ENCODE measurements at regions not wholly inside any gene's neighbourhood (a gene's known extent, or its start where the extent isn't known, plus 50 kb on each side); places are given as distances from the start of the nearest gene placed in this dataset.

DNA sequence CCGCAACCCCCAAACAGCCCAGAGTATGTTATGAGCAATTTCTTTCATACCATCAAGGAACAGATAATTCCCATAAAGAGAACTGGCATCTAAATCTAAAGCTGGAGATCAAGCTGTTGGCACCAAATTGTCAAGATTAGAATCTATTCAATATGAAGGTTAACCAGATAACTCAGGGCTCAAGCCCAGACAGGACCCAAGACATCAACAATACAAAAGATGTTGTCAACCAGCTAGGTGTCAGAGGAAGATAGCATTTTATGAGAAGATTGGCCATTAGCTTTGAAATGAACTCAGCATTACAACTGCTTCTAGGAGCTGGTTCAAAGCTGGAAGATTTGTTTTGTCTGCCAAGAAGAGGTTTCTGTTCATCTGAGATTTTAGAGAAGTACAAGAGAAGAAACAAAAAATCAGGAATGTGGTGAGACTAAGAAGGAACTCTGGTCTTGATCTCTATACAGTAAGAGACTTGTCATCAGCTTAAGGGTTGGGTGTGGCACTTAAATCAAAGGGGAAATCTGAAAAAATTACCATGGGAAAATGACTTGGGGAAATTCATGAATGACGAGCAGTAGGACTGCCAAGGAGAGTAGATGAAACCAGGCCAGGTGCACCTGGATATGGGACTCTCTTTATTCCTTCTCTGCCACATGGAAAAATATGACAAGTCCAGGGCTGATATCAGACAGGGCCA is 64.2 kb upstream of the COX10 start:
- no peaks in the 10 kb centered on the region for H3F3A ChIP-seq (ENCODE audit: insufficient read depth, low read length, poor library complexity, severe bottlenecking)
- no peaks in the 10 kb centered on the region for H3K36me3 ChIP-seq (ENCODE audit: insufficient read depth, low read length)
- H3K9me2 ChIP-seq (ENCODE audit: insufficient read depth, low read length) = no peaks in the 10 kb centered on the region
- H3K27me3 ChIP-seq (ENCODE audit: insufficient read depth, low read depth, low read length) = no peaks in the 10 kb centered on the region
- H2AFZ ChIP-seq (ENCODE audit: low read depth, low read length) = no peak overlapping the region
- H3K9ac ChIP-seq (ENCODE audit: low read length) = no peak overlapping the region
- no peak overlapping the region for H3K27ac ChIP-seq (ENCODE audit: low read length)
- no peak overlapping the region for H3K4me2 ChIP-seq (ENCODE audit: low read length)
- H3K79me2 ChIP-seq (replicated peaks; ENCODE audit: insufficient read depth, low read length) = no peaks in the 10 kb centered on the region
- H3K9me3 ChIP-seq (ENCODE audit: low read length) = no peaks in the 10 kb centered on the region
- TF ChIP-seq MXI1 (conservative IDR thresholded peaks at IDR 0.05; ENCODE audit: poor library complexity, severe bottlenecking) = no peak
- H3K4me3 ChIP-seq (ENCODE audit: low read length) = no peak overlapping the region
- no peaks in the 10 kb centered on the region for H4K20me1 ChIP-seq (ENCODE audit: insufficient read depth)

DNA sequence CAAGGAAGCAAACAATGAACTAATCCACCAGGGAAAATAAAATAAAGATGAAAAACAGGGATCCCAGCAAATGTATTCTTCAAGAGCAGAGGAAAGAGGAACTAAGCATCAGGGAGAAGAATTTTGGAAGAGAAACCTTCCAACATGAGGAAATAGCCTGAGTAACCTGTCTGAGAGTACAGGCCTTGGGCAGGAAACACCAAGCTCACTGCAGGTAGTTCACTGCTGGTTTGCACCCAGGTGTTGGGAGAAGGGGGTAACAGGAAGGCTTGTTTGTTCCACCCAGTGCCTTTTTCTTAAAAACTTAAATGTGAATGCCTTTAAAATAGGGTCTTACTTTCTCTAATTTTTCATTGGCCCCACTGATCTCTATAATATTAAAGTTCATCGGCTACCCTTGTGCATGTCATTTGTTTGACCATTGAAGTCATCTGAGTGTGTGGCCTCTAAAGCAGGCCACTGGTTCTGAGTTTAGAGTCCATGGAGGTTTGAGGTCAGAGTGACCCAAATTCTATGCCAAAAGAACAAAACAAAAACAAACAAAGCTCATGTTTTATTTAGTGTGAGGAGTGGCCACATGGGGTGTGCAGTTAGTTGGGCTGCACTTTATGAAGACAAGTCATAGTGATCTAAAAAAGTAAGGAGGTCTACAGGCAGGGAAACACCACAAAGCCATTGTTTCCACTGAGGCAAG is 62.9 kb upstream of the COX10 start:
- Histone ChIP-seq H3K9me2 (ENCODE audit: insufficient read depth, low read length) (no peaks in the 10 kb centered on the region), H3K36me3 (ENCODE audit: insufficient read depth, low read length) (no peaks in the 10 kb centered on the region), H3K4me2 (ENCODE audit: low read length) (no peak overlapping the region), H2AFZ (ENCODE audit: low read depth, low read length) (no peak overlapping the region), H3K9me3 (ENCODE audit: low read length) (no peaks in the 10 kb centered on the region), H3K27ac (ENCODE audit: low read length) (no peak overlapping the region), H3K9ac (ENCODE audit: low read length) (no peak overlapping the region), H4K20me1 (ENCODE audit: insufficient read depth) (no peaks in the 10 kb centered on the region), H3F3A (ENCODE audit: insufficient read depth, low read length, poor library complexity, severe bottlenecking) (no peaks in the 10 kb centered on the region), H3K79me2 (replicated peaks; ENCODE audit: insufficient read depth, low read length) (no peaks in the 10 kb centered on the region), H3K27me3 (ENCODE audit: insufficient read depth, low read depth, low read length) (no peaks in the 10 kb centered on the region), H3K4me3 (ENCODE audit: low read length) (no peak overlapping the region)
- TF ChIP-seq RAD21 (conservative IDR thresholded peaks at IDR 0.05) = no peak

DNA sequence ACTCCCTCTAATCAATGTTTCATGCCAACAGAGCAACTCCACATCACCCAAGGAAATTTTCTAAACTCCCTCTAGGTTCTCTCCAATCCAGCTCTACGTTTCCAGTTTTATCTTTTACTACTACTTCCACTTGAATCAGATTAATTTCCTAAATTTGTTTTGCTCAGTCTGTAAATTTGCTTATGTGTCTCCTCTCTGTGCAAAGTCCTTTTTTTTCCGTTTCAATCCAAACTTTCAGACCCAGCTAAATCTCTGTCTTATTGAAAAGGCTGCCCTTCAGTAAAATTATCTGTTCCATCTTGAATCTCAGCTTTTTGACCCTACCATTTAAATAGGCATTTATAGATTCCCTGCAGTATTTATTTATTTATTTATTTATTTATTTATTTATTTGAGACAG is 61.4 kb upstream of the COX10 start:
- Histone ChIP-seq H3K4me3 (ENCODE audit: low read length) (no peak overlapping the region), H3K79me2 (replicated peaks; ENCODE audit: insufficient read depth, low read length) (no peaks in the 10 kb centered on the region), H2AFZ (ENCODE audit: low read depth, low read length) (no peak overlapping the region), H3F3A (ENCODE audit: insufficient read depth, low read length, poor library complexity, severe bottlenecking) (no peaks in the 10 kb centered on the region), H3K9me3 (ENCODE audit: low read length) (no peaks in the 10 kb centered on the region), H3K9ac (ENCODE audit: low read length) (no peak overlapping the region), H3K36me3 (ENCODE audit: insufficient read depth, low read length) (no peaks in the 10 kb centered on the region), H3K4me2 (ENCODE audit: low read length) (no peak overlapping the region), H4K20me1 (ENCODE audit: insufficient read depth) (no peaks in the 10 kb centered on the region), H3K27ac (ENCODE audit: low read length) (no peak overlapping the region), H3K9me2 (ENCODE audit: insufficient read depth, low read length) (no peaks in the 10 kb centered on the region), H3K27me3 (ENCODE audit: insufficient read depth, low read depth, low read length) (no peaks in the 10 kb centered on the region)
- no peak for TF ChIP-seq EZH2 (IDR thresholded peaks at IDR 0.05; ENCODE audit: borderline replicate concordance, insufficient read depth, low read length, poor library complexity, severe bottlenecking)
- no peak for TF ChIP-seq TAF1 (IDR thresholded peaks at IDR 0.05; ENCODE audit: low read depth)
- no peak for TF ChIP-seq EP300 (conservative IDR thresholded peaks at IDR 0.05; ENCODE audit: poor library complexity, severe bottlenecking)
- TF ChIP-seq, protein P1, sequence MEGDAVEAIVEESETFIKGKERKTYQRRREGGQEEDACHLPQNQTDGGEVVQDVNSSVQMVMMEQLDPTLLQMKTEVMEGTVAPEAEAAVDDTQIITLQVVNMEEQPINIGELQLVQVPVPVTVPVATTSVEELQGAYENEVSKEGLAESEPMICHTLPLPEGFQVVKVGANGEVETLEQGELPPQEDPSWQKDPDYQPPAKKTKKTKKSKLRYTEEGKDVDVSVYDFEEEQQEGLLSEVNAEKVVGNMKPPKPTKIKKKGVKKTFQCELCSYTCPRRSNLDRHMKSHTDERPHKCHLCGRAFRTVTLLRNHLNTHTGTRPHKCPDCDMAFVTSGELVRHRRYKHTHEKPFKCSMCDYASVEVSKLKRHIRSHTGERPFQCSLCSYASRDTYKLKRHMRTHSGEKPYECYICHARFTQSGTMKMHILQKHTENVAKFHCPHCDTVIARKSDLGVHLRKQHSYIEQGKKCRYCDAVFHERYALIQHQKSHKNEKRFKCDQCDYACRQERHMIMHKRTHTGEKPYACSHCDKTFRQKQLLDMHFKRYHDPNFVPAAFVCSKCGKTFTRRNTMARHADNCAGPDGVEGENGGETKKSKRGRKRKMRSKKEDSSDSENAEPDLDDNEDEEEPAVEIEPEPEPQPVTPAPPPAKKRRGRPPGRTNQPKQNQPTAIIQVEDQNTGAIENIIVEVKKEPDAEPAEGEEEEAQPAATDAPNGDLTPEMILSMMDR (IDR thresholded peaks at IDR 0.05; ENCODE audit: poor library complexity, severe bottlenecking) = no peak
- TF ChIP-seq POLR2AphosphoS5 (IDR thresholded peaks at IDR 0.05) = no peak
- TF ChIP-seq, protein P2, sequence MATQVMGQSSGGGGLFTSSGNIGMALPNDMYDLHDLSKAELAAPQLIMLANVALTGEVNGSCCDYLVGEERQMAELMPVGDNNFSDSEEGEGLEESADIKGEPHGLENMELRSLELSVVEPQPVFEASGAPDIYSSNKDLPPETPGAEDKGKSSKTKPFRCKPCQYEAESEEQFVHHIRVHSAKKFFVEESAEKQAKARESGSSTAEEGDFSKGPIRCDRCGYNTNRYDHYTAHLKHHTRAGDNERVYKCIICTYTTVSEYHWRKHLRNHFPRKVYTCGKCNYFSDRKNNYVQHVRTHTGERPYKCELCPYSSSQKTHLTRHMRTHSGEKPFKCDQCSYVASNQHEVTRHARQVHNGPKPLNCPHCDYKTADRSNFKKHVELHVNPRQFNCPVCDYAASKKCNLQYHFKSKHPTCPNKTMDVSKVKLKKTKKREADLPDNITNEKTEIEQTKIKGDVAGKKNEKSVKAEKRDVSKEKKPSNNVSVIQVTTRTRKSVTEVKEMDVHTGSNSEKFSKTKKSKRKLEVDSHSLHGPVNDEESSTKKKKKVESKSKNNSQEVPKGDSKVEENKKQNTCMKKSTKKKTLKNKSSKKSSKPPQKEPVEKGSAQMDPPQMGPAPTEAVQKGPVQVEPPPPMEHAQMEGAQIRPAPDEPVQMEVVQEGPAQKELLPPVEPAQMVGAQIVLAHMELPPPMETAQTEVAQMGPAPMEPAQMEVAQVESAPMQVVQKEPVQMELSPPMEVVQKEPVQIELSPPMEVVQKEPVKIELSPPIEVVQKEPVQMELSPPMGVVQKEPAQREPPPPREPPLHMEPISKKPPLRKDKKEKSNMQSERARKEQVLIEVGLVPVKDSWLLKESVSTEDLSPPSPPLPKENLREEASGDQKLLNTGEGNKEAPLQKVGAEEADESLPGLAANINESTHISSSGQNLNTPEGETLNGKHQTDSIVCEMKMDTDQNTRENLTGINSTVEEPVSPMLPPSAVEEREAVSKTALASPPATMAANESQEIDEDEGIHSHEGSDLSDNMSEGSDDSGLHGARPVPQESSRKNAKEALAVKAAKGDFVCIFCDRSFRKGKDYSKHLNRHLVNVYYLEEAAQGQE (IDR thresholded peaks at IDR 0.05; ENCODE audit: borderline replicate concordance) = no peak
- no peak for TF ChIP-seq SMC3 (conservative IDR thresholded peaks at IDR 0.05; ENCODE audit: poor library complexity)
- no peak for TF ChIP-seq RAD21 (conservative IDR thresholded peaks at IDR 0.05)
- TF ChIP-seq MXI1 (conservative IDR thresholded peaks at IDR 0.05; ENCODE audit: poor library complexity, severe bottlenecking) = no peak
